T-helper 2 cell treated with Interferon-gamma antibody and Interleukin-4, amounts not matched to agents 5 μg/mL and 100 μg/mL, for 36 hours (primary cell): ENCODE measurements at regions not wholly inside any gene's neighbourhood (a gene's known extent, or its start where the extent isn't known, plus 50 kb on each side); places are given as distances from the start of the nearest gene placed in this dataset.
"Not testable (repeated sequence)": the region's sequence is repeated elsewhere in the genome, so short reads cannot be mapped to it uniquely, and the experiment has no call there.

Experiments used
- DNase-seq: peaks from one replicate; pipeline ENCODE4 v3.0.0; 2021; ENCODE audit warnings: low spot score
- H3K27ac Mint-ChIP-seq: one replicate; pipeline ENCODE4 v1.8.0; 2021; ENCODE audit warnings: mild to moderate bottlenecking, mixed read lengths
- H3K27me3 Mint-ChIP-seq: one replicate; pipeline ENCODE4 v1.8.0; 2021; ENCODE audit warnings: low read depth, mixed read lengths
- H3K36me3 Mint-ChIP-seq: one replicate; pipeline ENCODE4 v1.8.0; 2021; ENCODE audit warnings: low read depth, mixed read lengths
- H3K4me1 Mint-ChIP-seq: one replicate; pipeline ENCODE4 v1.8.0; 2021; ENCODE audit warnings: low read depth, mixed read lengths
- H3K4me3 Mint-ChIP-seq: one replicate; pipeline ENCODE4 v1.8.0; 2022; ENCODE audit warnings: mild to moderate bottlenecking, moderate library complexity, mixed read lengths
- H3K9me3 Mint-ChIP-seq: one replicate; pipeline ENCODE4 v1.8.0; 2021; ENCODE audit warnings: mixed read lengths

DNA sequence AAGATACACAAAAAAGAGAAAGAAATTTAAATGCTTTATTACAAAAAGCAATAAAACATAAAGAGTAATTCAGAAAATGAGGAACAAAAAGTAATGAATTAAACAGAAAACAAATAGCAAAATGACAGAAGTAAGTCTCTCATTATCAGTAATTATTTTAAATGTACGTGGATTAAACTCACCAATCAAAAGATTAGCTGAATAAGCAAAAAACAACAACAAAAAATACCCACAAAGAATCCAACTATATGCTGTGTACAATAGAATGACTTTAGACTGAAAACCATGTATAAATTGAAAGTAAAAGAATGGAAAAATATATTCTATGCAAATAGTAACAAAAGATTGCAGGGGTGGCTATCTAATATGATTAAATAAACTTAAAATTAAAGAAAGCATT lies 1006.8 kb downstream of the SLC16A7 start:
- Mint-ChIP-seq H3K4me1 (no peaks in the 10 kb centered on the region), H3K27ac (no peak overlapping the region)

DNA sequence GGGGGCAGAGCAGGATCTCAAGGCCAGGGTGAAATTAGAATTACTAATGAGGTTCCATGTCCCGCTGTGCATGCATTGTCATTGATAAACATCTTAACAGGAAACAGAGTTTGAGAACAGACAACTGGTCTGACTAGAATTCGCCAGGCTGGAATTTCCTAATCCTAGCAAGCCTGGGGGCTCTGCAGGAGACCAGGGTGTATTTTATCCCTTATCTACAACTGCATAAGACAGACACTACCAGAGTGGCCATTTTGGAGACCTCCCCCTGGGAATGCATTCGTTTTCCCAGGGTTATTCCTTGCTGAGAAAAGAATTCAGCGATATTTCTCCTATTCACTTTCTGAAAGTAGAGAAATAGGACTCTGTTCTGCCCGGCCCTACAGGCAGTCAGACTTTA lies 1007.6 kb downstream of the SLC16A7 start:
- H3K4me1 Mint-ChIP-seq, H3K27ac Mint-ChIP-seq, DNase-seq, H3K27me3 Mint-ChIP-seq, H3K4me3 Mint-ChIP-seq, H3K36me3 Mint-ChIP-seq: not testable (repeated sequence)
- H3K9me3 Mint-ChIP-seq = peaks cover 22% of the 10 kb centered on the region

More for the DNA sequence above, 1006.8 kb downstream of the SLC16A7 start:
- Mint-ChIP-seq H3K9me3 (peaks cover 22% of the 10 kb centered on the region), H3K36me3 (no peaks in the 10 kb centered on the region), H3K4me3 (no peak overlapping the region), H3K27me3 (no peaks in the 10 kb centered on the region)
- DNase-seq = no peak

DNA sequence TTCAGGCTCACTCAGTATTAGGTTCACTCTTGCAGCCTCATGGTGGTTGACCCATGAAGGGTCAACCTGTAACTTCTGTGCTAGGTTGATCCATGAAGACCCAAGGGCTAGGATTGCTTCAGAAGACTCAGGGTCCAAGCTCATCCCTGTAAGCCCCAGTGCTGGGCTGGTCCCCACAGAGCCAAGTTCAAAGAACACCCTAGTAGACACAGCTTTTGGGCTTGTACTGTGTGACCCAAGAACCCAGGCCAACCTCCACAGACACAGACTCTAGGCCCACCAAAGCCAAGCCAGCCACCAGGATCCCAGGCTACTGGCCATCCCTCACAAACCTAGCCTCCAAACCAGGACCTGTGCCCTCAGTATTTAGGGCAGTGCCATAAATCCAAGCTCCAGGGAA lies 1020.6 kb downstream of the SLC16A7 start:
- H3K36me3 Mint-ChIP-seq = no peaks in the 10 kb centered on the region
- H3K9me3 Mint-ChIP-seq = peaks cover 20% of the 10 kb centered on the region
- DNase-seq = no peak

DNA sequence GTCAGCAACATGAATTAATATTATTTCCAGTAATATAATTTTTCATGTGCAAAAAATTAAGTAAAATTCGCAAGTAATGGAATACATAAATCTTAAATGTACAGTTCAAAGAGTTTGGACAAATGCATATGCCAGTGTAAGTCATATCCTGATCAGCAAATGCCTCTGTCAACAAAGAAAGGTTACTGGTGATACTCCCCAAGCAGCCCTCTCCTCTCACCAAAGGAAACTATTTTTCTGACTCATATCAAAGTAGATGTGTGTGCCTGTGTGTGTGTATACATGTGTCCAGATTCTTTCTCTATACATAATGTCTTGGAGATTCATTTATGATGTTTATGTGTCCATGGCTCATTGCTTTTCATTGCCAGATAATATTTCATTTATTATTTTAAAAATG lies 1035.0 kb downstream of the SLC16A7 start:
- DNase-seq = no peak
- H3K4me3 Mint-ChIP-seq = no peak overlapping the region
- no peak overlapping the region for H3K27ac Mint-ChIP-seq
- peaks cover 3% of the 10 kb centered on the region for H3K9me3 Mint-ChIP-seq
- H3K36me3 Mint-ChIP-seq = no peaks in the 10 kb centered on the region
- H3K4me1 Mint-ChIP-seq = no peaks in the 10 kb centered on the region
- H3K27me3 Mint-ChIP-seq = no peaks in the 10 kb centered on the region

More for the DNA sequence above, 1020.6 kb downstream of the SLC16A7 start:
- H3K27me3 Mint-ChIP-seq = no peaks in the 10 kb centered on the region
- H3K27ac Mint-ChIP-seq = no peak overlapping the region
- no peaks in the 10 kb centered on the region for H3K4me1 Mint-ChIP-seq
- no peak overlapping the region for H3K4me3 Mint-ChIP-seq

DNA sequence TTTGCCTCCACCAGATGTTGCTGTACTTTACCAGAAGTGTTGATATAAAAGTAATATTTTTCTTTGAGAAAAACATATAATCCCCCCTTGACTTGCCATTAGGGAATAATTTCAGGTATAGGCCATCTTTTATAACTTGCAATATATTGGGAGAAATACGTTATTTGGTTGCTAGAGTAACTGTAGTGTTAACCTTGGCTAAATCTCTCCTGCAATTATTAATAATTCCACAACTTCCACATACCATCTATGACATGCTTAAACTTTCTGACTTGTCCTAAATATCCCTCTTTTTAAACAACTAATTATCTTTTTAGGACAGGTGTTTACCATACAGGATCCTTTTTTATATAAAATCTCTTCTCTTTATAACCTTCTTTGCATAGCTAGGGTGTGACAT lies 1048.2 kb downstream of the SLC16A7 start:
- no peak for DNase-seq
- no peaks in the 10 kb centered on the region for H3K4me1 Mint-ChIP-seq
- no peak overlapping the region for H3K4me3 Mint-ChIP-seq
- no peaks in the 10 kb centered on the region for H3K36me3 Mint-ChIP-seq
- no peaks in the 10 kb centered on the region for H3K27me3 Mint-ChIP-seq
- H3K27ac Mint-ChIP-seq = no peak overlapping the region
- peaks cover 27% of the 10 kb centered on the region for H3K9me3 Mint-ChIP-seq

DNA sequence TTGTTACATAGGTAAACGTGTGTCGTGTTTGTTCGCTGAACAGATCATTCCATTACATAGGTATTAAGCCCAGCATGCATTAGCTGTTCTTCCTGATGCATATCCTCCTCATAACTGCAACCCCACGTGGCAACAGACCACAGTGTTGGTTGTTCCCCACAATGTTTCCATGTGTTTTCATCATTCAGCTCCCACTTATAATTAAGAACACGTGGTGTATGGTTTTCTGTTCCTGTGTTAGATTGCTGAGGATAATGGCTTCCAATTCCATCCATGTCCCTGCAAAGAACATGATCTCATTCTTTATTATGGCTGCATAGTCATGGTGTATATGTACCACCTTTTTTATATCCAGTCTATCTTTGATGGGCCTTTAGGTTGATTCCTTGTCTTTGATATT lies 1071.1 kb downstream of the SLC16A7 start:
- Mint-ChIP-seq H3K27me3 (no peaks in the 10 kb centered on the region), H3K9me3 (peaks cover 27% of the 10 kb centered on the region), H3K27ac (no peak overlapping the region), H3K4me3 (no peak overlapping the region), H3K36me3 (no peaks in the 10 kb centered on the region), H3K4me1 (no peaks in the 10 kb centered on the region)
- DNase-seq = no peak

DNA sequence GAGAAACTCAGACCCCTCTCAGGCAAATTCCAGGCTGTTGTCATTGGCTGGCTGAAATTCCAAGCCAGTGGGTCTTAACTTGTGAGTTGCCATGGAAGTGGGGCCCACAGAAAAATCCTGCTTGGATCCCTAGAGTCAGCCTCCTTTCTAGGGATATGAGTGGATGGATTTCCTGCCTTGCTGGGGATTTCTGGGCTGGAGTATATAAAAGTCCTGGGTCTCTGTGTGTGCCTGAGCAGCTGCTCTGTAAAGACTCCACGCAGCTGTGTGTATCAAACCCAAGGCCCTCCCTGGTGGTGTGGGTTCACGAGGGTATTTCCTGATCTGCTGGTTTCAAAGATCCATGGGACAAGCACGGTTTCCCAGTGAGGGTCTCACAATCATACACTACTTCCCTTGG lies 1077.1 kb downstream of the SLC16A7 start:
- no peak overlapping the region for H3K4me3 Mint-ChIP-seq
- no peaks in the 10 kb centered on the region for H3K4me1 Mint-ChIP-seq
- H3K27me3 Mint-ChIP-seq = no peaks in the 10 kb centered on the region
- no peak for DNase-seq
- H3K36me3 Mint-ChIP-seq = no peaks in the 10 kb centered on the region
- no peak overlapping the region for H3K27ac Mint-ChIP-seq
- H3K9me3 Mint-ChIP-seq = peaks cover 32% of the 10 kb centered on the region

DNA sequence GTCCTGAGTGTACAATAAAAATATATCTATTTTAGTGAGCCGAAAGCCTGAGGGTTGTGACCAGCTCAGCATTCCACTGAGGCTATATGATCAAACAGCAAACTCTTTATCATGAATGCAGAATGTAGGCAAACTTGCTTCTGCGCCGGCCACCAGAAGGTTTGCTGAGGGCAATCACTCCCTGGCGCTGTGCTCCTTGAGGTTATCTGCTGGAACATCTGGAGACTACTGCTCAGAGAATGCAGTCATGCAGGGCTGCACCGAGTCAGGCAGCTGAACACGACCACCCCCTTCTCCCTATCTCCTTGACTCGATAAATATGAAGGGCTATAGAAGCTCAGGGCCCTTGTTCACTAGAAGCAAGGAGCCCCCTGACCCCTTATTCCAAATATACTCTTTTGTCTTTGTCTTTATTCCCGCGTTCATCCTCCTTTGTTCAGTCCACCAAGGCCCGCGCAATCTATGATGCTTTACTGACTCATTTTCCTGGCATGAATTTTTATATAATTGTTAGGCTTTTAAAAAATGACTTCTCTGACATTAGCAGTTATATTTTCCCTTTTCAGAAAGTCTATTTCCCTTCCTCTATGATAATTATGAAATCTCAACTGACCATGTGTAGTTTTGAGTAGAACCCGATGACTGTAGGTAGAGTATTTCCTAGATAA lies 1089.3 kb downstream of the SLC16A7 start:
- no peak overlapping the region for H3K27ac Mint-ChIP-seq
- DNase-seq = no peak
- peaks cover 16% of the 10 kb centered on the region for H3K9me3 Mint-ChIP-seq
- no peaks in the 10 kb centered on the region for H3K4me1 Mint-ChIP-seq
- H3K27me3 Mint-ChIP-seq = no peaks in the 10 kb centered on the region
- no peaks in the 10 kb centered on the region for H3K36me3 Mint-ChIP-seq
- H3K4me3 Mint-ChIP-seq = no peak overlapping the region

DNA sequence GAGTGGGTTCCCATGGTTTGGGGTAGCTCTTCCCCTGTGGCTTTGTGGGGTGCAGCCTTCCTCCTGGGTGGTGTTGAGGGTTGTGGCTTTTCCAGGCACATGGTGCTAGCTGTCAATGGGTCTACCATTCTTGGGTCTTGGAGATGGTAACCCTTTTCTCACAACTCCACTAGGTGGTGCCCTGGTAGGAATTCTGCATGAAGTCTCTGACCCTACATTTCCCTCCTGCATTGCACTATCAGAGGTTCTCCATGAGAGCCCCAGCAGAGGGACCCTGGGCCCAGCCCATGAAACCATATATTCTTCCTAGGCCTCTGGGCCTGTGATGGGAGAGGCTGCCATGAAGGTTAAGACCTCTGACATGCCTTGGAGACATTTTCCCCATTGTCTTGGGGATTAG lies 1093.3 kb downstream of the SLC16A7 start:
- Mint-ChIP-seq H3K27ac (no peak overlapping the region), H3K27me3 (no peaks in the 10 kb centered on the region), H3K4me1 (no peaks in the 10 kb centered on the region), H3K9me3 (peaks cover 11% of the 10 kb centered on the region), H3K36me3 (no peaks in the 10 kb centered on the region), H3K4me3 (no peak overlapping the region)
- DNase-seq = no peak

DNA sequence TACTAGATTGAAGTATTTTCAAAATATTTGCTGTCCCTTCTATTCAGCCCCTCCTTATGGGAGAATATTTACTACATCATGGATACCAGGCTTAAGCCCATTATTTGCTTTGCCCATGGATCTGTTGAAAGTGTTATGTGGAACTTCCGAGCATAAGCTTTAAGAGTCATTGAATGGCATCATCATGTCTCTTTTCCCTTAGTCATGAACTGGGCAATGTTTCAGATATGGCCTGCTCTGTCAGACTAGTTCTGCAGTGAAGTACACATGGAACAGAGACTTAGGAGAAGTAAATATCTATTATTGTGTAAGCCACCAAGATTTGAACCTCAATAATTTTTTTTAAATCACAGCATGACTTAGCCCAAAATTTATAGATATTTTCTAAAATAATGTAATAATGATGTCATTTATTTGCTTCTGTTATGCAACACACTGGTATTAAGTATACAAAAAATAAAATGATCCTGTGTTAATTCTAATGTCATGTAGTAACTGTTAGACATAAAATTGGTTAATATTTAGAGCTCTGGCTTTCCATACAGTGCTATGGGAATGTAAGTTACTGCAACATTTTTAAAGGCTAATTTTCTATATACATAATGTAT lies 1097.3 kb downstream of the SLC16A7 start:
- H3K4me1 Mint-ChIP-seq = no peaks in the 10 kb centered on the region

DNA sequence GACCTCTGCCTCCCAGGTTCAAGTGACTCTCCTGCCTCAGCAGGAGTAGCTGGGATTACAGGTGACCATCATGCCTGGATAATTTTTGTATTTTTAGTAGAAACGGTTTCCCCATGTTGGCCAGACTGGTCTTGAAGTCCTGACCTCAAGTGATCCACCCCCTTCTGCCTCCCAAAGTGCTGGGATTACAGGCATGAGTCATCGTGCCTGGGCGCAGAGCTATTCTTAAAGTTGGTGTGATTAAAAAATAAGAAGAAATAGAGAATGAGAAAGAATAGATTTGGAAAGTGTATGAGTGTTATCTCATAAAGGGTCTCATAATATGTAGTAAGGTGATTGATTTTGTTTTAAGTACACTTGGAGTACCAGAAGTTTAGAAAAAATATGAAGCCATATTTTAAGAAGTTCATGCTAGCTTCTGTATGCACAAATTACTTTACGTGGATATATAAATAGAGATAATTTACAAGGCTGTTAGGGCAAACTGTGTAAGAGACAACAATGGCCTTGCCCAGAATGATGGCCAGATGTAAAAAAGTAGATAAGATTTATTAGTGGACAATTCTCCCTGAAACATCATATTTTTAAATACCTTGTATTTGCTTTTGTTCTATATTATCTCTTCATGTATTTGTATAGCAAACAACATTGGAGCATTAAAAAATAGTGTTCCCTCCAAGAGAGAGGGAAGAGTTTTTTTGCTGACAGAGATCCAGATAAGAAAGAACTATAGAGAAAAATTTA lies 1108.5 kb downstream of the SLC16A7 start:
- H3K36me3 Mint-ChIP-seq = no peaks in the 10 kb centered on the region
- H3K9me3 Mint-ChIP-seq = peaks cover 16% of the 10 kb centered on the region
- no peak for DNase-seq
- H3K4me1 Mint-ChIP-seq = no peaks in the 10 kb centered on the region
- no peak overlapping the region for H3K4me3 Mint-ChIP-seq
- no peak overlapping the region for H3K27ac Mint-ChIP-seq
- no peaks in the 10 kb centered on the region for H3K27me3 Mint-ChIP-seq

More for the DNA sequence above, 1097.3 kb downstream of the SLC16A7 start:
- no peaks in the 10 kb centered on the region for H3K27me3 Mint-ChIP-seq
- H3K4me3 Mint-ChIP-seq = no peak overlapping the region
- DNase-seq = no peak
- peaks cover 6% of the 10 kb centered on the region for H3K9me3 Mint-ChIP-seq
- no peak overlapping the region for H3K27ac Mint-ChIP-seq
- no peaks in the 10 kb centered on the region for H3K36me3 Mint-ChIP-seq

DNA sequence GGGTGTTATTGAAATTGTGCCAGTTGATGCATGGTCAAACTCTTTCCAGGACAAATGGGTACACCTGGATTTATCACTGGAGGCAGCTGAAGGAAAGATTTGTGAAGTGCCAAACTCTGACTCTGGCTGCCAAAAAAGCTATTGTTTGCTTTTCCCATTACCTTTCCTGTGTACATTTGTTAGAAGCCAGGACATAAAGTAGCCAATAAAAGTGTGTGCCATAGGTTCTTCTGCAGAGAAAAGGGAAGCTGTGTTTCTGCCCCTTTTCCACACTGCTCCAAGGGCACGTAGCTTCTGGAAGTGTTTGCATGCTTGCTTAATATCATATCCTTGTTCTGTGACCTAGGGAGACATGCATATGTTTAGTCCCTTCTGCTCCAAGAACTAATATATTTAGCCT lies 1114.4 kb downstream of the SLC16A7 start:
- no peak for DNase-seq
- Mint-ChIP-seq H3K4me3 (no peak overlapping the region), H3K36me3 (no peaks in the 10 kb centered on the region), H3K27me3 (no peaks in the 10 kb centered on the region), H3K4me1 (no peaks in the 10 kb centered on the region), H3K9me3 (peaks cover 28% of the 10 kb centered on the region), H3K27ac (no peak overlapping the region)

DNA sequence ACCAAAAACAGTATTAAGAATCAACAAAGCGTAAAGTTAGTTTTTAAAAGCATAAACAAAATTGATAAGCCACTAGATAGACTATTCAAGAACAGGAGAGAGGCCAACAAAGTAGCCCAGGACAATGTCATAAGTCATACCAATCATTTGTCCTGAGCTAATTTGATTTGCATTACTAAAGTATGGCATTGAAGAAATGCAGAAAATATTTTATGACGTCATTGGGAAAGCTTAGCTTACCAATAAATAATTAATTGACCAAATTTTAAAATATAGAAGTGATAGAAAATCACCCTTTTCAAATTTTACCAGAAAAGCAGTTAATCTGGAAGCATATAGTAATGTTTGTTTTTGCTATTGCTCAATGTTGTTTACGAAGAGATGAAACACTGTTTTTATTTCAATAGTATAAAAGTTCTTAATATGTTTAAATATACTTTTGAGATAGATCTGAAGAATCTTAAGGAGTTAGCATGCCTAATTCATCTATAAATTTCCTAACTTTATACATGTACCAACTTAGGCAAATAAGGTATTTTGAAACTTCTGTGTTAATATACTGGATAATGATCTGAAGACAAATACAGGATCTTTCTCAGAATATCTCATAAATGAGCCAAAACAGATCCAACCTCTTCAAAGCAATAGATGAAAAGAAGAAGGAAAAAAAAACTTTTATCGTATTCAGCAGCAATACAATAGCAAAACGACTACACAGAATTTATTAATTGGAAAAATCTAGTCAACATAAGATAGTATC lies 1118.5 kb downstream of the SLC16A7 start:
- Mint-ChIP-seq H3K27me3 (no peaks in the 10 kb centered on the region), H3K36me3 (no peaks in the 10 kb centered on the region), H3K4me3 (no peak overlapping the region), H3K9me3 (peaks cover 28% of the 10 kb centered on the region), H3K4me1 (no peaks in the 10 kb centered on the region), H3K27ac (no peak overlapping the region)
- no peak for DNase-seq

DNA sequence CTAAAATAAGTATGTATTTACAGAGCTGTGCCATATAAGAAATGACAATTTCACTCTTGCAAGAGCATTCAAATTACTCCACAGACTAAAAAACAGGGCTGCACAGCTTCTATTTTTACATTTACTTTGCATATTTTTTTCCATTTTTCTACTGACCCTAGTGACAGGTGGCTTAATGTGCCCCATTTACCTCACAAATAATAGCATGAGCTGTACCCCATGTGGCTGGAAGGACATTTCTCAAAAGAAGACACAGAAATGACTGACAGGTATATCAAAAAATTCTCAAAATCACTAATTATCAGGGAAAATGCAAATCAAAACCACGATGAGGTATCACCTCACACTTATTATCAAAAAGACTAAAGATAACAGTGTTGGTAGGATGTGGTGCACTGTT lies 1128.6 kb downstream of the SLC16A7 start:
- H3K27ac Mint-ChIP-seq = no peak overlapping the region
- H3K9me3 Mint-ChIP-seq = peaks cover 3% of the 10 kb centered on the region
- H3K27me3 Mint-ChIP-seq = no peaks in the 10 kb centered on the region
- H3K36me3 Mint-ChIP-seq = no peaks in the 10 kb centered on the region
- DNase-seq = no peak
- no peaks in the 10 kb centered on the region for H3K4me1 Mint-ChIP-seq
- no peak overlapping the region for H3K4me3 Mint-ChIP-seq
